ENCODE measurements at regions not wholly inside any gene's neighbourhood (a gene's known extent, or its start where the extent isn't known, plus 50 kb on each side); places are given as distances from the start of the nearest gene placed in this dataset.

- H4K91ac ChIP-seq (replicated peaks; ENCODE audit: insufficient read length, low read length) = no peak overlapping the region
- ChIA-PET POLR2A (ENCODE audit: partially characterized antibody) (no interaction called here), CTCF (ENCODE audit: partially characterized antibody) (interaction anchor here (1.1 kb wide), 1 partner anchor 10 kb away, joined by 3 read pairs; no protein-coding TSS in a partner anchor)
- H3K18ac ChIP-seq (ENCODE audit: extremely low read depth, low read length) = no peak overlapping the region
- H3K36me3 ChIP-seq (ENCODE audit: control insufficient read depth in 2 of 4, insufficient read depth in 4 of 4, low read length in 3 of 4) = no peaks in the 10 kb centered on the region
- no peak overlapping the region for H2BK12ac ChIP-seq (ENCODE audit: low read depth, low read length)
- no peak for FAIRE-seq
- no peak overlapping the region for H3K23ac ChIP-seq (ENCODE audit: insufficient read length)
- H2BK120ac ChIP-seq (replicated peaks; ENCODE audit: low read depth, low read length) = no peak overlapping the region
- no peak overlapping the region for H4K5ac ChIP-seq (ENCODE audit: insufficient read length, low read depth, low read length)
- H4K20me1 ChIP-seq (replicated peaks in 1 of 2; ENCODE audit: control insufficient read depth in 1 of 2, insufficient read depth in 2 of 2, low read length in 2 of 2) = no peaks in the 10 kb centered on the region
- DNase-seq (ENCODE audit: low read depth in 1 of 2, low spot score in 2 of 2) = no peak
- no peak overlapping the region for H2BK20ac ChIP-seq (ENCODE audit: low read length)
- no peak overlapping the region for H3K4me3 ChIP-seq (ENCODE audit: extremely low read depth in 1 of 4, insufficient read depth in 2 of 4, low read depth in 3 of 4, low read length in 4 of 4)
- H3K14ac ChIP-seq (ENCODE audit: insufficient read length) = no peak overlapping the region
- no peak overlapping the region for H3K4ac ChIP-seq (replicated peaks; ENCODE audit: insufficient read length, low read depth, low read length)
- H4K8ac ChIP-seq (ENCODE audit: extremely low read depth, insufficient read depth, low read length) = no peak overlapping the region
- H3K56ac ChIP-seq (replicated peaks; ENCODE audit: insufficient read length, low read depth, low read length) = no peak overlapping the region
- no peak overlapping the region for H3K9ac ChIP-seq (replicated peaks in 1 of 4; ENCODE audit: extremely low read depth in 1 of 4, low read depth in 3 of 4, low read length in 3 of 4)
- H3K4me2 ChIP-seq (ENCODE audit: insufficient read depth in 1 of 2, low read depth in 2 of 2, low read length in 2 of 2) = no peak overlapping the region
- no peak overlapping the region for H2BK5ac ChIP-seq (ENCODE audit: low read depth, low read length)
- H2AFZ ChIP-seq (ENCODE audit: low read length) = no peak overlapping the region
- H3K9me3 ChIP-seq (ENCODE audit: insufficient read depth in 2 of 2, low read depth in 1 of 2, low read length in 1 of 2) = no peaks in the 10 kb centered on the region
- H3K79me1 ChIP-seq (ENCODE audit: low read depth, low read length) = no peaks in the 10 kb centered on the region
- no peaks in the 10 kb centered on the region; the same call in 1 of the 2 replicates for H3K23me2 ChIP-seq (ENCODE audit: low read depth, low read length)
- no peak for TF ChIP-seq BRCA1 (IDR thresholded peaks at IDR 0.05; ENCODE audit: low read depth, low read length)
- no peak for TF ChIP-seq ATF3 (IDR thresholded peaks at IDR 0.05; ENCODE audit: insufficient read depth, low read depth, low read length)
- TF ChIP-seq EGR1 (IDR thresholded peaks at IDR 0.05; ENCODE audit: borderline replicate concordance, low read depth, low read length) = no peak
- TF ChIP-seq TCF12 (IDR thresholded peaks at IDR 0.05; ENCODE audit: low read depth, low read length) = no peak
- no peak for TF ChIP-seq RNF2 (IDR thresholded peaks at IDR 0.05; ENCODE audit: borderline replicate concordance, low read depth, low read length, missing control alignments, poor library complexity, severe bottlenecking)
- no peak for TF ChIP-seq TBP (IDR thresholded peaks at IDR 0.05; ENCODE audit: low read depth, low read length)
- TF ChIP-seq RBBP5 (IDR thresholded peaks at IDR 0.05; ENCODE audit: borderline replicate concordance, low read depth, low read length) = no peak
- no peak for TF ChIP-seq POU5F1 (IDR thresholded peaks at IDR 0.05; ENCODE audit: low read depth, low read length)
- H3K4me1 ChIP-seq (replicated peaks in 1 of 4; ENCODE audit: control insufficient read depth in 3 of 4, insufficient read depth in 4 of 4, low read length in 3 of 4) = no peaks in the 10 kb centered on the region
- H3K27me3 ChIP-seq (replicated peaks in 1 of 4; ENCODE audit: control insufficient read depth in 3 of 4, extremely low read depth in 1 of 4, insufficient read depth in 3 of 4, low read length in 3 of 4) = no peaks in the 10 kb centered on the region
- WGBS, 2 experiments (ENCODE audit: extremely low coverage in 1 of 2, insufficient coverage in 1 of 2, insufficient read length in 1 of 2, insufficient replicate concordance in 2 of 2, low coverage in 1 of 2, low lambda C conversion rate in 2 of 2, missing lambda C conversion rate in 1 of 2) = 93% methylated on average over 1 of the region's 1 CpG; no CpG with 5 or more reads in 1 of the 2 experiments
- H2BK15ac ChIP-seq (ENCODE audit: low read length) = no peak overlapping the region
- no peak overlapping the region for H3K27ac ChIP-seq (ENCODE audit: low read depth, low read length)
- no peak overlapping the region for H2AK5ac ChIP-seq (ENCODE audit: low read depth, low read length)
- H3K79me2 ChIP-seq (ENCODE audit: control insufficient read depth in 1 of 2, insufficient read depth in 2 of 2, low read length in 2 of 2) = no peaks in the 10 kb centered on the region
These were observed 75.7 kb downstream of the GPR37 start for GRCh38 chr7:124689931-124690330.
